GM23248 (cell line): ENCODE measurements at regions not wholly inside any gene's neighbourhood (a gene's known extent, or its start where the extent isn't known, plus 50 kb on each side); places are given as distances from the start of the nearest gene placed in this dataset.
"Not testable (repeated sequence)": the region's sequence is repeated elsewhere in the genome, so short reads cannot be mapped to it uniquely, and the experiment has no call there.

Experiments used
- DNase-seq: peaks from one replicate; pipeline ENCODE4 v3.0.0-alpha.2; 2015
- H2AFZ ChIP-seq: fragments of 200-600 bp; sonication (generic); 2 replicates; pipeline ENCODE4 v1.6.1; 2016; ENCODE audit warnings: antibody characterized with exemption
- H3F3A ChIP-seq: fragments of 200-600 bp; sonication (generic); 2 replicates; pipeline ENCODE4 v1.6.1; 2016; ENCODE audit warnings: mild to moderate bottlenecking, antibody characterized with exemption, mixed run types; ENCODE audit not compliant: insufficient read depth
- H3K27ac ChIP-seq: fragments of 200-600 bp; sonication (generic); 2 replicates; pipeline ENCODE4 v1.5.1; 2016; ENCODE audit warnings: mild to moderate bottlenecking
- H3K27me3 ChIP-seq: fragments of 200-600 bp; sonication (generic); replicated peaks from 2 replicates; pipeline ENCODE4 v1.6.1; 2016; ENCODE audit warnings: mild to moderate bottlenecking; ENCODE audit not compliant: insufficient read depth
- H3K36me3 ChIP-seq: fragments of 200-600 bp; sonication (generic); 2 replicates; pipeline ENCODE4 v1.6.1; 2016; ENCODE audit warnings: low read depth, mild to moderate bottlenecking
- H3K4me1 ChIP-seq: fragments of 200-600 bp; sonication (generic); 2 replicates; pipeline ENCODE4 v1.6.1; 2016; ENCODE audit warnings: mild to moderate bottlenecking; ENCODE audit not compliant: insufficient read depth
- H3K4me2 ChIP-seq: fragments of 200-600 bp; sonication (generic); one replicate; pipeline ENCODE4 v1.6.1; 2016; ENCODE audit warnings: mild to moderate bottlenecking; ENCODE audit not compliant: unreplicated experiment
- H3K4me3 ChIP-seq: fragments of 200-600 bp; sonication (generic); 2 replicates; pipeline ENCODE4 v1.5.1; 2016; ENCODE audit warnings: mild to moderate bottlenecking
- H3K79me2 ChIP-seq: fragments of 200-600 bp; sonication (generic); 2 replicates; pipeline ENCODE4 v1.6.1; 2016; ENCODE audit warnings: mild to moderate bottlenecking; ENCODE audit not compliant: insufficient read depth
- H3K9ac ChIP-seq: fragments of 200-600 bp; sonication (generic); 2 replicates; pipeline ENCODE4 v1.6.1; 2016; ENCODE audit warnings: mild to moderate bottlenecking
- H3K9me2 ChIP-seq: fragments of 200-600 bp; sonication (generic); 2 replicates; pipeline ENCODE4 v1.6.1; 2016; ENCODE audit warnings: mixed run types, mild to moderate bottlenecking, moderate library complexity; ENCODE audit not compliant: insufficient read depth
- H3K9me3 ChIP-seq: fragments of 200-600 bp; sonication (generic); one replicate; pipeline ENCODE4 v1.6.1; 2017; ENCODE audit warnings: low read depth
- H4K20me1 ChIP-seq: fragments of 200-600 bp; sonication (generic); 2 replicates; pipeline ENCODE4 v1.6.0; 2016; ENCODE audit not compliant: insufficient read depth
- WGBS, 2 experiments: methylation state at CpG; one replicate each; pipeline ENCODE4 v1.1.6; 2015 to 2017; ENCODE audit warnings: low lambda C conversion rate in 2 of 2, low coverage in 1 of 2; ENCODE audit errors: missing lambda C conversion rate in 2 of 2; 5-methylcytosine and 5-hydroxymethylcytosine counted together
- in situ Hi-C: fragments of 300-500 bp; cut with MboI; formaldehyde crosslinking; loops from 2 replicates; pipeline ENCODE4 v1.15.0; 2020

- 44 to 48% methylated on average over 4 to 5 of the region's 7 CpGs for WGBS, 2 experiments
- H2AFZ ChIP-seq, H3K36me3 ChIP-seq, in situ Hi-C loops, H3K9me2 ChIP-seq, H4K20me1 ChIP-seq, H3K79me2 ChIP-seq, H3K9ac ChIP-seq, H3K27me3 ChIP-seq, H3F3A ChIP-seq, H3K4me3 ChIP-seq, H3K4me2 ChIP-seq, H3K27ac ChIP-seq, DNase-seq, H3K9me3 ChIP-seq, H3K4me1 ChIP-seq: not testable (repeated sequence)
These were observed 1596.9 kb downstream of the RPIA start for GRCh38 chr2:90288396-90288795.

GRCh38 chr2:90289291-90289980 lies 1598.0 kb downstream of the RPIA start:
- DNase-seq, H3K36me3 ChIP-seq, H3K9ac ChIP-seq, H2AFZ ChIP-seq, H3K9me3 ChIP-seq, H3K9me2 ChIP-seq, H3K4me3 ChIP-seq, H3K4me2 ChIP-seq, H3K4me1 ChIP-seq, H3K27me3 ChIP-seq, H3F3A ChIP-seq, H3K27ac ChIP-seq, in situ Hi-C loops, H4K20me1 ChIP-seq, H3K79me2 ChIP-seq: not testable (repeated sequence)
- 54 to 67% methylated on average over 3 to 4 of the region's 6 CpGs for WGBS, 2 experiments

GRCh38 chr2:90290701-90291100 lies 1599.2 kb downstream of the RPIA start:
- H2AFZ ChIP-seq, H3K27ac ChIP-seq, H3K36me3 ChIP-seq, H3K27me3 ChIP-seq, H3K79me2 ChIP-seq, H4K20me1 ChIP-seq, DNase-seq, H3K4me2 ChIP-seq, in situ Hi-C loops, H3K4me1 ChIP-seq, H3K4me3 ChIP-seq, H3K9me2 ChIP-seq, H3K9me3 ChIP-seq, H3K9ac ChIP-seq, H3F3A ChIP-seq: not testable (repeated sequence)
- 26 to 50% methylated on average over 2 to 3 of the region's 5 CpGs for WGBS, 2 experiments

GRCh38 chr2:90291168-90291883 lies 1599.9 kb downstream of the RPIA start:
- H4K20me1 ChIP-seq, H3K27me3 ChIP-seq, H3K4me2 ChIP-seq, H3K79me2 ChIP-seq, H3K9ac ChIP-seq, H3K4me1 ChIP-seq, H3K36me3 ChIP-seq, H3K27ac ChIP-seq, H2AFZ ChIP-seq, in situ Hi-C loops, H3K4me3 ChIP-seq, H3K9me2 ChIP-seq, H3F3A ChIP-seq, DNase-seq, H3K9me3 ChIP-seq: not testable (repeated sequence)
- 0 to 20% methylated on average over 1 of the region's 5 CpGs for WGBS, 2 experiments

GRCh38 chr2:90291934-90292333 lies 1600.5 kb downstream of the RPIA start:
- H3K27ac ChIP-seq, H4K20me1 ChIP-seq, H3K4me3 ChIP-seq, H3K27me3 ChIP-seq, H3K79me2 ChIP-seq, H3K4me2 ChIP-seq, H3K4me1 ChIP-seq, H3K9me2 ChIP-seq, H3K36me3 ChIP-seq, H3F3A ChIP-seq, H2AFZ ChIP-seq, H3K9ac ChIP-seq, DNase-seq, in situ Hi-C loops, H3K9me3 ChIP-seq: not testable (repeated sequence)
- WGBS, 2 experiments: 56% methylated on average over 1 of the region's 1 CpG; no CpG with 5 or more reads in 1 of the 2 experiments

GRCh38 chr2:90292451-90292850 lies 1601.0 kb downstream of the RPIA start:
- H3K36me3 ChIP-seq, H3K27ac ChIP-seq, H3K4me1 ChIP-seq, H3K9ac ChIP-seq, H3K9me2 ChIP-seq, in situ Hi-C loops, H3K27me3 ChIP-seq, H2AFZ ChIP-seq, H4K20me1 ChIP-seq, H3F3A ChIP-seq, DNase-seq, H3K79me2 ChIP-seq, H3K4me3 ChIP-seq, H3K4me2 ChIP-seq, H3K9me3 ChIP-seq: not testable (repeated sequence)
- 33 to 42% methylated on average over 2 to 3 of the region's 4 CpGs for WGBS, 2 experiments

- WGBS, 2 experiments: 51 to 54% methylated on average over 6 of the region's 6 CpGs
- H4K20me1 ChIP-seq, H3K9me3 ChIP-seq, H3K4me2 ChIP-seq, H3K9ac ChIP-seq, H3F3A ChIP-seq, H2AFZ ChIP-seq, H3K4me3 ChIP-seq, DNase-seq, H3K27ac ChIP-seq, in situ Hi-C loops, H3K9me2 ChIP-seq, H3K27me3 ChIP-seq, H3K36me3 ChIP-seq, H3K4me1 ChIP-seq, H3K79me2 ChIP-seq: not testable (repeated sequence)
These were observed 1601.8 kb downstream of the RPIA start for GRCh38 chr2:90293224-90293623.
